HG03354 (cell line): ENCODE measurements at regions not wholly inside any gene's neighbourhood (a gene's known extent, or its start where the extent isn't known, plus 50 kb on each side); places are given as distances from the start of the nearest gene placed in this dataset.

ENCODE experiments used
- ATAC-seq: cut with Tn5 transposase; IDR thresholded peaks from one replicate; pipeline ENCODE4 v1.9.1; 2021; ENCODE audit warnings: mild to moderate bottlenecking; ENCODE audit not compliant: unreplicated experiment, poor library complexity, severe bottlenecking

GRCh38 chr12:124726596-124727263 lies 136.9 kb downstream of the SCARB1 start:
- no peak for ATAC-seq

GRCh38 chr12:124725597-124726237 lies 137.9 kb downstream of the SCARB1 start:
- ATAC-seq: no peak

- no peak for ATAC-seq
Observed at GRCh38 chr12:124725099-124725498, 138.6 kb downstream of the SCARB1 start.

GRCh38 chr12:124722878-124723277 lies 140.8 kb downstream of the SCARB1 start:
- no peak for ATAC-seq

- no peak for ATAC-seq
Observed at GRCh38 chr12:124721501-124722162, 142.0 kb downstream of the SCARB1 start.

GRCh38 chr12:124720681-124721500 lies 142.8 kb downstream of the SCARB1 start:
- no peak for ATAC-seq

- ATAC-seq: no peak
Observed at GRCh38 chr12:124720004-124720680, 143.5 kb downstream of the SCARB1 start.

GRCh38 chr12:124719231-124719630 lies 144.4 kb downstream of the SCARB1 start:
- ATAC-seq: no peak

GRCh38 chr12:124718458-124718857 lies 145.2 kb downstream of the SCARB1 start:
- no peak for ATAC-seq

GRCh38 chr12:124718036-124718435 lies 145.6 kb downstream of the SCARB1 start:
- ATAC-seq: no peak

- no peak for ATAC-seq
Observed at GRCh38 chr12:124717318-124717717, 146.3 kb downstream of the SCARB1 start.

- no peak for ATAC-seq
Observed at GRCh38 chr12:124716208-124717130, 147.2 kb downstream of the SCARB1 start.

GRCh38 chr12:124715121-124715990 lies 147.9 kb upstream of the NCOR2 start:
- no peak for ATAC-seq

GRCh38 chr12:124713436-124714082 lies 146.1 kb upstream of the NCOR2 start:
- peak; percentile 85 for ATAC-seq

GRCh38 chr12:124713041-124713435 lies 145.6 kb upstream of the NCOR2 start:
- ATAC-seq: peak; percentile 31

- no peak for ATAC-seq
Observed at GRCh38 chr12:124711344-124711743, 143.9 kb upstream of the NCOR2 start.
